GM21367 (cell line): ENCODE measurements at regions not wholly inside any gene's neighbourhood (a gene's known extent, or its start where the extent isn't known, plus 50 kb on each side); places are given as distances from the start of the nearest gene placed in this dataset.
"Not testable (repeated sequence)": the region's sequence is repeated elsewhere in the genome, so short reads cannot be mapped to it uniquely, and the experiment has no call there.

Source experiments
- ATAC-seq: cut with Tn5 transposase; IDR thresholded peaks from one replicate; pipeline ENCODE4 v1.9.1; 2021; ENCODE audit not compliant: unreplicated experiment

DNA sequence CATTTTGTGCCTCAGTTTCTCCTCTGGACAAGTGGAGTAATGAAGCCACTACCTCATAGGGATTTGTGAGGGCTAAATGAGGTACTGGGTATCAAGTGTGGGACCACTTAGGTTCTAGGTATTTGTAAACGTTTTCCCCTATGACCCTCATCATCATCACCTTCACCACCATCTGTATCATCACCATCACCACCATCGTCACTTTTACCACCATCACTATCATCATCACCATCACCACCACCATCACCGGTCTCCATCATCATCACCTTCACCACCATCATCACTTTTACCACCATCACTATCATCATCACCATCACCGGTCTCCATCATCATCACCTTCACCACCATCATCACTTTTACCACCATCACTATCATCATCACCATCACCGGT is 94.1 kb upstream of the GSE1 start:
- ATAC-seq: not testable (repeated sequence)

DNA sequence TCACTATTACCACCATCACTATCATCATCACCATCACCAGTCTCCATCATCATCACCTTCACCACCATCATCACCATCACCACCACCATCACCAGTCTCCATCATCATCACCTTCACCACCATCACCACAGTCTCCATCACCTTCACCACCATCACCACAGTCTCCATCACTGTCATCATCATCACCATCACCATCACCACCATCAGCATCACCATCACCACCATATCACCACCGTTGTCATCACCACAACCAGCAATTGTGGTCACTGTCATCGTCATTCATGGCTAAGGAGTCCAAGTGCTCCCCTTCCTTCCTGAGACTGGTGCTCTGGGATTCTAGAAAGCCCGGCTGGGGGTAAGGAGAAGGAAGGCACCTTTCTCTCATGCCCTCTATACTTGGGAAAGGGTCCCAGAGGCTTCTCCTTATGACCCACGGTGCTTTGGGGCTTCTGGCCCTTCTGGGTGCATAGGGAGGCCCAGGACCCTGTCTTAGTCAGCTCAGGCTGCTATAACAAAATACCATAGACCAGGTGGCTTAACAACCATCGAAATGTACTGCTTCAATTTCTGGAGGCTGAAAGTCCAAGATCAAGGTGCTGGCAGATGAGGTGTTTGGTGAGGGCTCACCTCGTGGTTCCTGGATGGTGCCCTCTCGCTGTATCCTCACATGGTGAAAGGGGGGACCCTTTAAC is 93.4 kb upstream of the GSE1 start:
- no peak for ATAC-seq

DNA sequence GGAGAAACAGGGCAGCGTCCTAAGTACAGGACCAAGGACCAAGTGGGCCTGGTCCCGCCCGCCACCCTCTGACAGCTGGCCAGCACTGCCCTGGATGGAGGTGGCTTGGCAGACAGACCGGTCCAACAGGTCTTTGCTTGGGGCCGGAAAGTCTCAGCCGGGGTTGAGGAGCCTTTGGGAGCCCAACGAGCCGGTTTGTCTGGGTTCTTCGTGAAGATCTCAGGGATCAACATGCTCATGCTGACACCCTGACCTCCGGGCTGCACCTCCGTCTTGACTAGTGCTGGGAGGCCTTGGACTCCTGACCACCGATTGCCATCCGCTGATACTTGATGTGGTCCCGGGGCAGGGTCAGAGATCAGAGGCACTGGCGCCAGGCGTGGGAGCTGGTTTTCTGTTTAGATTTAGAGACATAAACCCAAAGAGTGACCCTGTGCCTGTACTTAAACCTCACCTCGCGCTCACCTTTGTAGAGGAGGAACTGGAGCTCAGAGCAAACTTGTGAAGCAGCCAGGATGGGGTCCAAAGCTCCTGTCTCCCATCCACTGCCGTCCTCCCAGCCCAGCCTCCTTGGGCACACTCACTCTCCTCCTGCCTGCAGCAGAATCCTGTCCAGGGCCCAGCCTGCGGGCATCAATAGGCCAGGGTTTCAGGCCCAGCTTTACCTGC is 92.1 kb upstream of the GSE1 start:
- ATAC-seq: no peak

DNA sequence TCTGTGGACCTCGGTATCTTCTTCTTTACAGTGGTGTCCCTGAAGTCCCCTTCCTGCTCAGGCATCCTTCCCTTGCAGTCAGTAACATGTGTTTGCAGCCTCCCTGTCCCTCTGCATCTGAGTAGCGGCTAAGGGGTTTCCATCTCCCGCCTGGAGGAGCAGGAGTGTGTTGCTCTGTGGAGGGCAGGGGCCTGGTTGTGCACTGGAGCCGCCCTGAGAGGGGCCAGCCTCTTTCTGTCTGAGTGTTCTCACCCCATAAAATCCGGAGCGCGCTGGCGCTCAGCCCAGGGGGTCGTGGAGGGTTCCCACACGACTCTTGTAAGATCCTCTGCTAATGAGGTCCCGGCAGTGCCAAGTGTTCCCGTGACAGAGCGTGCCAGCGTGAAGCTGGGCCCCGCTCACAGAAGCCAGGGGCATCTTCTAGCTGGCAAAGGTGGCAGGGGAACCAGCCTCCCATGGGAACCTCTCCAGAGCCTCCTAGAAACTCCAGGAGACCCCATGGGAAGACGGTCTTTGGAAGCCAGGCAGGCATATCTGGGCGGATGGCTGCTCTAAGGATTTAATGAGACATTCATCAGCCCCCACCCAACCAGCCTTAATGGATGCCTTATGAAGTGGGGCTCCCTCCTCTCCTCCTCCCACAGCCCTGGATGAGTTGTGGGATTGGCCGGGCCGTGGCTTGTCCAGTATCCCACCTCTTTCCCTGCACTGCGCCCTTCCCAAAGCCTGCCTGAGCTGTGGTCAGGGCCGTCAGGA is 91.4 kb upstream of the GSE1 start:
- ATAC-seq: no peak

DNA sequence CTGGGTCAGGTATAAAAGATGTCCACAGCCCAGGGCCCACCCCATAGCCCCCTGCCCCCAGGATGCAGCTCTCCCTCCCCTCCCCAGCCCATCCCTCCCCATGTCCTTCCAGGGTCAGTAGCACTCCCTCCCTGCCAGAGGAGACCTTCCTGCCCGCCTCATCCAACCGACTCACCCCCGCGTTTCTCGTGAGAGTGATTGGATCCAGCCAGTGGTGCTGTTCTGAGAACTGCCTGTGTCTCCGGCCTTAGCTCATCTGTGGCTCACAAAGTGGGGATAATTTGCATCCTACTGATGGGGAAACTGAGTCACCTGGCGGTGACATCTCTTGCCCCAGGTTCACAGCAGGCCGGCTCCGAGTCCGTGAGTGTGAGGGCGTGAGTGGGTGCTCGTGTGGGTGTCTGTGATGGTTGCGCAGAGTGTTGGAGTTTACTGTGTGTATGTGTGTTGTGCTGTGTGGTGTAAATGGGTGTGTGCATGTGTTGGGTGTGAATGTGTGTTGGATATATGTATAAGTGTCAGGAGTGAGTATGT is 90.7 kb upstream of the GSE1 start:
- no peak for ATAC-seq

DNA sequence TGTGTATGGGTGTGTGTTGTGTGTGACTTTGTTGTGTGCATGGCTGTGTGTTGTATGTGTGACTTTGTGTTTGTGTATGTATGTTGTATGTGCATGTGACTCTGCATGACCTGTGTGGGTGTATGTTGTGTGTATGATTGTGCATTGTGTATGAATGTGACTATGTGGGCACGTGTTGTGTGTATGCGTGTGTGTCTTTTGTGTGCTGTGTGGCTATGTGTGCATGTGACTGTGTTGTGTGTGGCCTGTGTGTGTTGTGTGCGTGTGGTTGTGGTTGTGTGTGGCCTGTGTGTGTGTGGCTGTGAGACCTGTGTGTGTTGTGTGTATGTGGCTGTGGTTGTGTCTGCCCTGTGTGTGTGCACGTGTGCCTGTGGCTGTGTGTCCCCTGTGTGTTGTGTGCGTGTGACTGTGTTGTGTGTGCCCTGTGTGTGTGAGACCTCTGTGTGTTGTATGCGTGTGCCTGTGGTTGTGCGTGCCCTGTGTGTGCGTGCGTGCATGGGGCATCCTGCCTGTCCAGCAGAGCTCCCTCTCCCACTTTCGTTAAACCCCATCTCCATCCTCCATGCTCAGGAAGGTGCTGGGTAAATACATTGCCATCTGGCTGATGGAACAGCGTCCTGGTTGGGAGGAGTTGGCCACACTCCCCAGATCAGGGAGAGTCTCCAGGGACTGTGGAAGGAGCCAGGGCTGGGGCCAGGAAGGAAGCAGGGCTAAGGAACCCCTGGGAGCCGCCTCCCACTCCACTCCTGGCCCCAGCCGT is 90.1 kb upstream of the GSE1 start:
- ATAC-seq: no peak

DNA sequence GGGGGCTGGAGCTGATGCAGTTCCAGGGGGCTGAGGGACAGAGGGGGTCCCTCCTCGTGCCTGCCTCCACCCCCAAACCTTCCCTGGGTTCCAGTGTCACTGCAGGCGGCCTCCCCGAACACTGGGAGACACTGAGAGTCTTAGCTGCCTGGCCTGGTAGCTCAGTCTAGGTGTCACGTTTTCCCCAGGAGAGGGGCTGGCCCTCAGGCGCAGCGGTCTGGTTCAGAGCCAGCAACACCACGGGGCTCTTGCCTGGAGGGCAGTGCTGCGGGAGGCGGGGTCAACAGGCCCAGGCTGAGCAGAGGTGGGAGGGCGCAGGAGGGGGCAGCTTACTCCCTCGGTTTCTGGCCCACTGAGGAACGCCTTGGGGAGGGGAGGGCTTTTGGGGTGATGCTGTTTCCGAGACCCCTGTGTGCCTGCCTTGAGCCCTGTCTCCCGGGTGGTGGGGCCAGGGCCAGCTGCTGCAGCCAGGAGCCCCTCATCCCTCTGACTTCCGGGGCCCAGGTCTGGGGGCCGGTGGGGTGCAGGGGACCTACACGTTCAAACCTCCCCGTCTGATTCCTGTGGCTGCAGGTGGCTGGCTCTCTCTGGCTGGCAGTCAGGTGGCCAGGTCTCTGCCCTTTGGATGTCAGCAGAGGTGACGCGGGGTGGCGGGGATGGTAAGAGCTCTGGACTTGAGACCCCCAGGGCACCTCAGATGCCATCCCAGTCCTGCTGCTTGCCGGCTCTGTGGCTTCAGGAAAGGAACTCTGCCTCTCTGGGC is 89.3 kb upstream of the GSE1 start:
- ATAC-seq: no peak

DNA sequence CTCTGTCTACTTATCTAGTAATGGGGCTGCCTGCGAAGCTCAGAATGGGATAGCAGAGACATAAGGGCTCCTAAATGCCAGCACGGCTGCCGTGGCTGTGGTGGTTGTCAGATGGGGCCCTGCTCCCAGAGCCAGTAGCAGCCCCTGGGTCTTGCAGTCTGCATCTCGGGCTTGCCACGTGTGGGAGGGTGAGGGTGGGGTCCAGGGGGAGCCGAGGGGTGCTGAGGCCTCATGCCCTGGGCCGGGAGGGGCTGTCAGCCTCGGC is 88.8 kb upstream of the GSE1 start:
- ATAC-seq: no peak

DNA sequence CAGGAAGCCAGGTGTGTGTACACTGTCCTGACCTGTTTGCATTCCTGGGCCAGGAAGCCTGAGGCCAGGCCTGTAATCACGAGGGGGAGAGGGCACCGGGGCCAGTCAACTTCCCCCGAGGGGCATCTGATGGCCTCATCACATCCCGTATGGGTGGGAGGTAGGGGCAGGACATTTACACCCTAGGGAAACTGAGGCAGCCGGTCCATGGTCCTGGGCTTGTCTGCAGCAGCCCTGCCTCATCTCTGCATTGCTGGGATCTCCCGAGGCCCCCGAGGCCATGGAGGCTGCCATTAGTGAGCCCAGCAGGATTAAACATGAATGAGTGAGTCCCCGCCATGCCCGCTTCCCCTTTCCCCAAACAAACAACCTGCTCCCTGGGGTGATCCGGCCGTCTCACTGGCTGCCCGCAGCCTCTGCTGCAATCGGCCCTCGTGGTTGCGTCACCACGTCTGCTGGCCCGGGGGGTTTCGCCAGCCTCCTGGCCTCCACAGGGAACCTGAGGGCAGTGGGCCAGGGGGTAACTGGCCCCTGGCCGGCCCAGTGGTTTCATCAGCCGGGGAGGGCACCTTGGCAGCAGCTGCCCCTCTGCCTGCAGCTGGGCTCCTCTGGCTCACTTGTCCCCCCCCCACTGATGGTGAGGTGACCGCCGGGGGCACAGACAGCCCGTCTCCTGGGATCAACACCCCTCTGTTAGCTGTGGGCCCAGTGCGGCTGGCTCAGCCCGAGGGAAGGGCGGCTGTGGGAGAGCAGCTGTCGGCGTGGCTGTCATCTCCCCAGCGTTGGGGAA is 88.3 kb upstream of the GSE1 start:
- ATAC-seq: no peak

DNA sequence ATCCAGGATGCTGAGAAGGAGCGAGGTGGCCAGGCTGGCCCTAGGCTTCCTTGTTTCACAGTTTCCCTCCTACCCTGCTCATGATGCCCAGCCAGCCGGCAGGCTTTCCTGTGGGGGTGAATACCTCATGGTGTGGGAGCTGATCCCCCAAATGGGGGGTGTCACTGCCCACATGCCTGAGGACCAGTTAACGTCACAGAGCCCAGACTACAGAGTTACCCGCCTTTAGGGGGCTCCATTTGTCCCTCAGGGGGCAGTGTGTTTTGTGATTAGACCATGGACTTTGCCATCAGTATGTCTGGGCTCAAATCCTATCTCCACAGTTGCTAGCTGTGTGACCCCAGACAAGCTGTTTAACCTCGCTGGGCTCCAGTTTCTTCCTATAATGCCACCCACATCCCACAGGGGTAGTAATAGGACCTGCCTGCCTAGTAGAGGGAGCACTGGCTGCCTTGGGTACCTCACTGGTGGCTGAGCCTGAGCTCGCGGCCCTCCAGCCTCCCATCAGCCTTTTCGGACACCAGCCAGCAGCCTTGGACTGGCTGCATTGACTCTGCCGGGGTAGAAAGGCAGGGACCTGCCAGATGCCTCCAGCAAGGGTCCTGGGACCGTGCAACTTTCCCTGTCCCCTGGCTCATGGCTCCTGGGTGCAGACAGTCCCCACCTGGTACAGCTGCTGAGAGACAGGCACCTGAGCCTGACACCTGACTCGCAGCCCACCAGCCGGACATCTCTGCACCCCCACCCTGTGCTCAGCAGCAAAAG is 87.5 kb upstream of the GSE1 start:
- no peak for ATAC-seq

DNA sequence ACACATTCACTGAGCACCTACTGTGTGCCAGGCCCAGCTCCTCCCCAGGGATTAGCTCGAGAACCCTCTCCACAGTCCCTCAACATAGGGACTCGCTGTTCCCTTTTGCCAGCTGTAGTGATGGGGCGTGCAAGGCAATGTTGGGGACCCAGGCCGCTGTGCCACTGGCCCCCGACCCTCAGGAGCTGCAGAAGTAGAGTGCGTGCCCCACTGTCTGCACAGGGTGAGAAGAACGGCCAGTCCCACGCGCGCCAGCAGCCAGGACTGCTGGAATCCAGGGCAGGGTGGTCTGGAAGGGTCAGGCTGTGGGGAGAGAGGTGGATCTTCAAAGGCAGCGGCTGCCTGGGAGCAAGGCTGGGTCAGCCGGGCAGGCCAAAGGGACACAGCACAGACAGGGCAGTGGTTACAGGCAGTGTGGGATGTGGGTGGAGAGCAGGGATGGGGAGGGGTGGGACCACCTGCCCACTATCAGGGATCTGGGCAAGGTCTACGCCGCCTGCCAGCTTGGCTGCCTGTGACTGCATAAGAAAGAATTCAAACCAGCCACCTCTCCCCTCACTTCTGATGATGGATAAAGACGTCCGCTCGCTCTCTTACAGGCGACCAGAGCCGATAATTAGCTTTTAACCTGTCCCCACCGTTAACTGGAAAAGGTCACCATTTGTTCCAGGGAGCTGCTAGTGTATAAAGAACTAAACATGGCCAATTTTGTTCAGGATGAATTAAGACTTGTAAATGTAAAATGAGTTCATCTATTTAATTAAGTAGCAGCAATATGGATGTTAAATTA is 86.7 kb upstream of the GSE1 start:
- ATAC-seq: no peak

DNA sequence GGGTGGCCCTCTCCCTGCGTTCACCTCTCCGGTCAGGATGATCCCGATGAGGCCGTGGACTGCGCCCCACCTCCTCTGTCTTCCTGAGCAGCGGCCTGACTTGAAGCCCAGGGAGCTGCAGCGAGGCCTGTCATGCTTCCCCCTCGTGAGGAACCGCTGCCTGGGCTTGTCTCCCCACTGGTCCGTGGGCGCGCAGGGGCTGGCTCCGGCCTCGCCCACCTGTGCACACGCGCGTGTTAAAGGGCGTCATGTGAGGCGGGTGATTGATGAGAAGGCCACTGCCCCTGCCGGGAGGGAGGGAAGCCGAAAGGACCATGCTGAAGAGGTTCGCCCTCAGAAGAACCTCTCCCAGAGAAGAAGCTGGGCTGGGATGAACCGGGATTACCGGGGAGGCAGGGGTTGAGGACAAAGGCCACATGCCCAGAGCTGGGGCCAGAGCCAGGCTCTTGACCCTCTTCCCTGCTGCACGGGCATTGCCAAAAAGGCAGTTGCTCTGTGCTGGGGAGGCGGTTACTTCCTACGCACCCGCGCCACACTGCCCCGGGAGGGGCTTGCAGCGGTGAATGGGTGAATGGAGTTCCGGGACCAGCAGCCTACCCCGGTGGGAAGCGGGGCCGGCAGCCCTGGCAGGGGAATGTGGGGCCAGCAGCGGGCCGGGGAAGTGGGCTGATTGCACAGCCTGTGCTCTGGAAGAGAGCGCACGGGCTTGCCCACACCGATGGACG is 85.9 kb upstream of the GSE1 start:
- no peak for ATAC-seq

DNA sequence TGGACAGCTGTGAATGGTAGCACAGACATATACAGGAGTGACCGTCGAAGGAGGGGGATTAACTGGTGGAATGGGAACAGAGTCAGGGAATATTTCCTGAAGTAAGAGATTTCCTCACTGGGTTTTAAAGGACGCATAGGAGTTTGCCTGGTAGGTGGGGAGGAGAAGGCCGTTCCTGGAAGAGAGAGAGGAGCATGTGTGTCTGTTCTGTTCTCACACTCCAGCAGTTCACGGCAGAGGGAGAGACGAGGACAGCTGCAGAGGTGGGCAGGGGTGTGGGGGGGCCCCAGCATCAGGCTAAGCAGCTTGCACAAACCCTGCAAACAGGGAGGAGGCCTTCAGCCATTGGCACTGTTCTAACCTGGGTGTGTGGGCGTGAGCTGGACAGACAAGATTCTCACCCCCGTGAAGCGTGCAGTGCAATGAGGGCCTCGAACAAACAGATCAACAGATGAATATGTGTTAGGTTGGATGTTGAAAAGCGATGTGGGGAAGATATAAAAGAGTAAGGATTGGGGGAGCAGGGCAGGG is 85.3 kb upstream of the GSE1 start:
- ATAC-seq: no peak

DNA sequence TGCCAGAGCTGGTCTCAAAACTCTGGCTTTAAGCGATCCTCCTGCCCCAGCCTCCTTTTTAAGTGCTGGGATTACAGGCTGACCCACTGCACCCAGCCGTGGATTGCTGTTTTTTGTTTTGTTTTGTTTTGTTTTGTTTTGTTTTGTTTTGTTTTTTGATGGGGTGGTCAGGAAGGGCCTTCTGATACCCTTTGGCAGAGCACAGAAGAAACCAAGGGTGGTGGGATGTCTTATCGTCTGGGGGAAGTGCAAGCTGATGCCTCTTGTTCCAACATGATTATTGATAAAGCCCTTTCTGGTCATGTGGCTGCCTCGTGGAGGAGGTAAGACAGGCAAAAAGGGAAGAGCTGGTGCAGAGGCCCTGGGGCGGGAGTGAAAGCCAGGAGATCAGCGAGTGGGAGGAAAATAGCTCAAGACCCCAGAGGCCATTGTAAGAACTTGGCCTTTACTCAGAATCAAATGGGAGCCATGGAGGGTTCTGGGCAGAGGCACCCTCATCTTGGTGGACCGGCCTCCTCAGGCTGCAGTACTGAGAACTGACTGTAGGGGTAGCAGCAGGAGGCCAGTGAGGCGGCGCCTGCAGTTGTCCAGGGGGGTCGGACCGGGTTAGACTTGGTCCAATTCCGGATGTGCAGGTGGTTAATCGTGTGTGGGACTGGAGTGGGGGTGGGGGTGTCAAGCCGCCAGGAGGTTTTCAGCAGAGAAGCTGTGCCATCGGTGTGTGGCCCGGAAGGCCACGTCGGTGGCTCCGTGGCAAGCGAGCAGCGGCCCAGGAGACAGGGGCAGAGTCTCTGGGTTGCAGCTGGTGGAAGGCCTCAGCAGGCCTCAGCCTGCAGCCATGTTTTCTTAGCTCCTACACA is 84.4 kb upstream of the GSE1 start:
- ATAC-seq: no peak

DNA sequence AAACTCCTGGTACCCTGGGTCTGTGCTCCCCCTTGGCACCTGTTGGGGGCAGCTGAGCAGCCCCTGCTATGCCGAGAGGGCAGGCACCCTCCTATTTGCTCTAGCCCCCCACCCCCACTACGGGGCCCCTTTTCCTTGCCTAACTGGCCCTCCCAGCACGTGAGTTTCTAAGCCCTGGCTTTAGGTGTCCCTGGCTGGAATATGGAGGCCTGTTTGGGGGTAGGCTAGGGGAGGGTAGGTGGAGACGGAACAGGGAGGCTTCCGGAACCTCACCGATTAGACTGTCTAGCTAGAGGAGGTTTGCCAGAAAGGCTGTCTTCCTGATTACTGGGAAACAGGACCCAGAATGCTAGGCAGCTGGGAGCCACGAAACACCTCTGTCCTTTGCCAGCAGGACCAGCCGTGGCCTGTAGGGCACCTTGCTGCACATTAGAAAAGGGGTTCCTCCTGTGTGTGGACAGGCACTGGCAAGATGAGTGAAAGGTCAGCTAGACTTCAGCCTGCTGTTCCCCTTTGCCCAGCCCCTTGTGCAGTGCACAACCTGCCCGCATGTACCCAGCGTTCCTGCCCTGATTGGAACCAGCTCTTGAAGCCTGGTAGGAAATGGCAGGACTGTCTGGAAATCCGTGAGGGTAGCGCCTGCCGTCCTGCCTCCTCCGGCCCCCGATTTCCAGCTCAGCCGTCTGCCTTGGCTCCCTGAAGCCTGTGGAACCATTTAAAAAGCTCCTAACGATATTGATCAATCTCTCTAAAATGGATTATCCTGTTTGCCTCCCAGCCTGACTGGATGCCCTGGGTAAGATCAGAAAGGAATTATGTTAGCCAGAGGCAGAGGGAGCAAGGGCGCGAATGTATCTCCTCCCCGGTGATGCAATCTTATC is 83.4 kb upstream of the GSE1 start:
- ATAC-seq: no peak

DNA sequence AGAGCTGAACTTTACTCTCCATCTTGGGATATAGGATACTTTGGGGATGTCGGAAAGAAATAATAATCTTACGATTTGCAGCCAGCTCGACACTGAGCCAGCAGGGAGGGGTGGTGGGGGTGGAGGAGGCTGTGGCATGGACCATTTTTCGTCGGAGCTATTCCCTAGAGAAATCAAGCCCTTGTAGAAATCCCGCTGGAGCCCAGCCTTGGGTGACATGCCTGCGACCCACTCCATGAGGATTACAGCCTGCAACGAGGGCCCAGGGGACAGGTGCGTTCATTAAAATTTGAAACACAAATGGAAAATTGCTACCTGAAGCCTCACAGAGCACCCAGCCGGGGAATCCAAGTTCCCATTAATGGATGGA is 82.8 kb upstream of the GSE1 start:
- no peak for ATAC-seq
